ENCODE measurements at regions not wholly inside any gene's neighbourhood (a gene's known extent, or its start where the extent isn't known, plus 50 kb on each side); places are given as distances from the start of the nearest gene placed in this dataset.
"Not testable (repeated sequence)": the region's sequence is repeated elsewhere in the genome, so short reads cannot be mapped to it uniquely, and the experiment has no call there.

DNA sequence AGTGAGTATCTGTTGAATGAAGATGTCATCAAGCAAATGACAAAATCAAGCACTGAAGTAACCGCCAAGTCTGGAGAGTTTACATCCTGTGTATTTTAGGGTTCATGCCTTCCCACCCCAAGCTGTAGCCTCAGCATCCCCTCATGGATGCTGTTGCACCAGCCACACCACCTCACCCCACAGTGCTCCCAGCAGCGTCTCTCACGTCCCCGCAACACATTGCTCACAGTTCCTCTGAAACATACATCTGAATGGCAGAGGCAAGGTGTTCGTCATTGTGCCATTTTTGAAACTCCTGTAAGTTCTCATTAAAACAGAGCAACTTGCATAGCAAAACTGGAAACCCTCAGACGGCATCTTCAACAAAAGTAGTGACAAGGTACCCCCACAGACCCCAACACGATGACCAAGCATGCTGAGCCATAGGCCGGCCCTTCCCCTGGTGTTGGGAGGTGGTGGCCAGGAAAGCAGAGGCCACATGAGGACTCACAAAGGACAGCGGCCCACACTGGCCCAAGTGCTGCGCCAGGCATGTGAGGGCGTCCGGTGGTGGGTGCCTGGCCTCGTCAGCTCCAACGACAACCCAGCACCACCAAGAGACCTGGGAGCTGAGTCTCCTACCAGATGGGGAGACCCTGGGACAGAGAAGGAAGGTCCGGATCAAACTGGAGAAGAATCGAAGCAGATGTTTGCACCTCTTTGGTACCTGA is 456.5 kb downstream of the EIPR1 start:
- no peak for DNase-seq

GRCh38 chr2:2919574-2920365 is 457.8 kb downstream of the EIPR1 start:
- peak in 1 of 3 experiments; percentile 29 for DNase-seq

DNA sequence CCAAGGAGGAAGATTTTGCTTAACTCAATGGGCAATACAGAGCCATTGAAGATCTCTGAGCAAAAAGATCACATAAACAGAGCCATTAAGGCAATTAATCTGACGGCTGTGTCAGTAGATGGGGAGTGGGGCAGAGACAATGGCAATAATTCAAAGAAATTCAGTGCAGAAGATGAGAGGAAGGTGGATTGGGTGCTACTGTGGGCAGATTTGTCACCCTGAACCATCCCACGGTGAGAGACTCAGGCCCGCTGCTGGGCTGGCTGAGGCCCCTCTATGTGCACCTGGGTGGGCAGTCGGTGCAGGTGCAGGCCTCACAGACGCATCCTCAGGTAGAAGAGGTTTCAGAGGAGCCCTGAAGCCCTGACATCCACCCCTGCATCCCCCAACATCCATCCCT is 458.6 kb downstream of the EIPR1 start:
- DNase-seq: no peak

GRCh38 chr2:2916621-2917020 is 461.0 kb downstream of the EIPR1 start:
- DNase-seq: no peak

GRCh38 chr2:2914252-2914651 is 463.4 kb downstream of the EIPR1 start:
- no peak for DNase-seq

GRCh38 chr2:2913601-2914120 is 464.0 kb downstream of the EIPR1 start:
- DNase-seq: no peak

DNA sequence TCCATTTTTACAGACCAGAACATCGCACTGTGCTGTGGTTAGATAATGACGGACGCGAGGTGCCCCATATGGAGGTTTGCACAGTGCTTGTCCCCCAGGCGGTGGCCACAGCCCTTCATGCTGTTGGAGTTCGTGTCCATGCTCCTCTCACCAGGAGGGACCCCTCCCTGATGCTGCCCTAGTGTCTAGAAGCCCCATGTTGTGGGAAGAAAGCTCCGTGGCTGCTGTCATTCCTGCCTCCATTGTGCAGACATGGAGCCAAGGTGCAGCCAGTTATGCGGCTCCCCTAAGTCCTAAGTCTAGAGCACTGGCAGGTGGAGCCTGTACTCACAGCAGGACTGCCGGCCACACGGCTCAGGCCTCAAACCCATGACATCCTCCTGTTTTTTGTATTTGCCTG is 464.9 kb downstream of the EIPR1 start:
- DNase-seq: no peak

DNA sequence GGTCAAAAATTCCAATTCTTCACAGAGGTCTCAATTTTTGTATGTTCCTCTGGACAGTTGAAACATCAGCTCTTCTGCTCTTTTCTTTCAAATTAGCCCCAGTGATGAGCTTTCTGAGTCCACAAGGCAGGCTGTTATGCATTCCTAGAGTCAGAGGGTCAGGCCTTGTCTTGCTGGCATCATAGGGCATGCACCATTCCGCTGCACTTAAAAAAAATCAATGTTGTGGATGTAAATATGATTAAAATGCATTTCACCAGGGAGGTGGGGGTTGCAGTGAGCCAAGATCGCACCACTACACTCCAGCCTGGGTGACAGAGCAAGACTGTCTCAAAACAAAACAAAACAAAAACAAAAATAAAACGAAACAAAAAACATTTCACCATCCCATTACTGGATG is 465.3 kb downstream of the EIPR1 start:
- DNase-seq: no peak

DNA sequence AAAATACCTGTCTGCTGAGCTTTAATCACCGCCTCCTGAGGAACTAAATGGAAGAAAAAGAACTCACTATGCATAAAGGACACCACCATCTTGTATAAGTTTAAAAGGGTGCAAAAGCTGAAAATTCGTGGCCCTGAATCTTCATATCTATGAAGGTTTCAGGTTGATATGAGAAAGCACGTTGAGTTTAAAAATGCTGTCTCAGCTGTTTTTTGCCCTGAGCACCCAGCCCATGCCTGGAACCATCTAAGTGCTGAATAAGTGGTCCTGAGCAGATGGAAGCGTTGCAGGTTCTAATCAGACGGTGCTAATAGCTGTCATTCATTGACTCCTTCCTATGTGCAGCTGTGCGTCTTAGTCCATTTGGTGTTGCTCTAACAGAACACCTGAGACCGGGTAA is 467.4 kb downstream of the EIPR1 start:
- DNase-seq: no peak

DNA sequence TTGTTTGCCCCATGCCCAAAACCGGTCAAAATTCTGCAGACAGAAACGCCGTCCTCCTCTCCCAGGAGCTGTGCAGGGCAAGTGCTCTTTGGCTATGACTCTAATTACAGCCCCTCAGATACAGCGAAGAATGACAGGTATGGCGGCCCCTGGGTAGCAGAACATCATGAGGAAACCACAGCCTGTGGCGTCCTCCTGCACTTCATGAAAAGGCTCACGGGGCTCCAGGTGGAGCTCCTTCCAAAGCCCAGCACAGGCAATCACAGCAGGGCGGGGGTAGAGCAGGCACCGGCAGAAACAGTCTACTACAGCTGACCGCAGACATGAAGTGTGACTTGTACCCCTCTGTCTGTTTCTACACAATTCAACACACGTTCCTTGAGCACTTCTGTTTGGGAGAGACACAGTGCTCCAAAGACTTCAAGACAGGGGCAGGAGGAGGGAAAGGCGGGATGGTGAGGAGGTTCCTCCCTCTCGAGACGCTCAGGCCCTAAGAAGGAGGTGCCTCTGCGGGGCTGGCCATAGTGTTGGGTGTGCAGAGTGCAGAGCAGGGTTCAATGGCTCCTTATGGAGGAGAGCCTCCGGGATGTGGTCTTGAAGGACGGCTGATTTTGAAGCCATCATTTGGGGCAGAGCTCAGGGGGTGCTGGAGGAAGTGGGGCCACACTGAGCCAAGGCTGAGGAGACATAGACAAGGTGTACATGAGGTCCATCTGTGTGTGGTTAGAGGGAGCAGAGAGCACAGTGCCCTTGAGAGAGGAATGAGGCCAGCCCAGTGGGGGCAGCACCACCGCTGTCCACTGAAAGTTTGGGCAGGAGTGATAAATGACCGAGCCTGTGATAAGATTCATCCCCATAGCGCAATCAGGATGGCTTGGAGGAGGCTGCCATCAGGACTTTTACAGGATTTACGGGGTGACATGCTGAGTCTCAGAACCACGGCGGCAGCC is 468.3 kb downstream of the EIPR1 start:
- no peak for DNase-seq

DNA sequence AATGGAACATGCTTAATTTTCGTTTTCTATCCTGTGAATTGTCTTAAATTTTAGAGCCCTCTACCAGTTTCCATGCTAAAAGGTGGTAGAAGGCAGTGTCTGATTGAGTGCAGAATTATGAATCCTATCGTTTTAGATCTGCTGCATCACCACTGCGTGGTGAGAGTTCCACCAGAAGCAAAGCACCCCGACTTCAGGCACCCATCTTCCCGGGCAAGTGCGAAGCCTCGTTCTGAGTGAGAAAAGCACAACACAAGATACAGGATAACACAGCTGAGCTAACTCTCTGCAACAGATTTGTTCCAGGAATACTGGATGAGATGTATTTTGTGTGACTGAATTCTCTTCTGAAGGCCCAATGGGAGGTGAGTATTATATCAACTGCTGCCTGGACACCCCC is 471.5 kb downstream of the EIPR1 start:
- DNase-seq: no peak

- no peak for DNase-seq
Observed at GRCh38 chr2:2904721-2905350, 472.8 kb downstream of the EIPR1 start.

- no peak for DNase-seq
Observed at GRCh38 chr2:2902547-2903281, 474.9 kb downstream of the EIPR1 start.

- peak in 2 of 3 experiments; percentile 54 to 72 for DNase-seq
Observed at GRCh38 chr2:2901384-2902345, 476.0 kb downstream of the EIPR1 start.

GRCh38 chr2:2899826-2900225 is 477.8 kb downstream of the EIPR1 start:
- DNase-seq: peak in 2 of 3 experiments; percentile 16 to 54

DNA sequence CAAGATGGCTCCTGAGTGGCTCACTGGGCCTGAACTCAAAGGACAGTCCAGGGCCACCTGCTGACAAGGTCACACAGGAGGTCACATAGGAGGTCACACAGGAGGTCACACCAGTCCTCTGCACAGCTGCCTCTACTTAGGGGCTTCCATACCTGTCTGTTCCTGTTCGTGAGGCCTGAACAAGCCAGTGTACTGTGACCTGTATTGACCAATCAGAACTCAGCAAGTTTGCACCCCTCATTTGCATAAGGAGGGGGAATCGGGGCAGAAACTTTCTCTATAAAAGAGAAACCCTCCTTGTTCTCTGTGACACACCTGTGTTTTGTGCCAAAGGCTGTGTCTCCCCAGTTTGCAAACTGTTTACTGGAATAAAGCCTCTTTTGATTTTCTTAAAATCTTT is 478.9 kb downstream of the EIPR1 start:
- DNase-seq: no peak

DNA sequence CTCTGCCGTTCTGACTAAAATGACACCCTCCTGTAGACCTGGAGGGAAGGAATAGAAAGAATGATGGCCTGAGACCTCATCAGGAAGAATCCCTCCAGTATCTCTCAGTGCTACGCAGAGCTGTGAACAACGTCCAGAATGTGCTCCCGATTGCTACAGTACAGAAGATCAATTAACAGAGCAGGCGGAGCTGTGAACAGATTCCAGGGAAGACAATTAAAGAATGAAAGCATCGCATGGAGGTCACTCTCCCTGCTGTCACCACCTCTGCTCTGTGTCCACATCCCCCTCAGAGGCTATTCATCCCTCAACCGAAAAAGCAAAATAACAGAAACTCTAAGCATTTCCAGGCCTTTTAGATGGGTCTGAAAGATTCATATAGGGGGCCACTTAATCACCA is 481.0 kb downstream of the EIPR1 start:
- no peak for DNase-seq

- no peak for DNase-seq
Observed at GRCh38 chr2:2896011-2896410, 481.6 kb downstream of the EIPR1 start.

DNA sequence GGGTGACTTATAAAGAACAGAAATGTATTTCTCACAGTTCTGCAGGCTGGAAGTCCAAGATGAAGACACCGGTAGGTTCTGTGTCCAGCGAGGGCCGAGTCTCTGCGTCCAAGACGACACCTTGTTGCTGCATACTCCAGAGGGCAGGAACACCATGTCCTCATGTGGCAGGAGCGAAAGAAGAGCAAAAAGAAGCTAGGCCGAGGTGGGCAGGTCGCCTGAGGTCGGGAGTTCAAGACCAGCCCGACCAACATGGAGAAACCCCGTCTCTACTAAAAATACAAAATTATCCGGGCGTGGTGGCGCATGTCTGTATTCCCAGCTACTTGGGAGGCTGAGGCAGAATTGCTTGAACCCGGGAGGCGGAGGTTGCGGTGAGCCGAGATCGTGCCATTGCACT is 483.6 kb downstream of the EIPR1 start:
- DNase-seq: not testable (repeated sequence)

DNA sequence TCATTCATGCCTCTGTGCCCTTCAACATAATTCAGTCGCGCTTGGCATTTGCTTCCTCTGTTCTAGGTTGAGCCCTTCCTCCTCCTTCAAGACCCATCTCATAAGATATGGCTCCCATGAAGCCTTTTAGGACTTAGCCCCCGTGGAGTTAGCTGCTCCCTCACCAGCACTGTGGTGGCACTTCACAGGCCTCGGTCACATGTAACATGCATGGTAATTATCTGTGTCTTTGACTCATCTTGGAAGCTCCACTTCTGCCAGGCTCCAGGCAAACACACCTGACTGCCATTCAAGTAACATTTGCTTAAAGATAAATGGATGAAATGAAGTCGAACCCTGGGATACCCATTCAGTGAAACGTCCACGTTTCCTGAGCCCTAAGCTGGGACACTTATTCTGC is 484.7 kb downstream of the EIPR1 start:
- DNase-seq: no peak

DNA sequence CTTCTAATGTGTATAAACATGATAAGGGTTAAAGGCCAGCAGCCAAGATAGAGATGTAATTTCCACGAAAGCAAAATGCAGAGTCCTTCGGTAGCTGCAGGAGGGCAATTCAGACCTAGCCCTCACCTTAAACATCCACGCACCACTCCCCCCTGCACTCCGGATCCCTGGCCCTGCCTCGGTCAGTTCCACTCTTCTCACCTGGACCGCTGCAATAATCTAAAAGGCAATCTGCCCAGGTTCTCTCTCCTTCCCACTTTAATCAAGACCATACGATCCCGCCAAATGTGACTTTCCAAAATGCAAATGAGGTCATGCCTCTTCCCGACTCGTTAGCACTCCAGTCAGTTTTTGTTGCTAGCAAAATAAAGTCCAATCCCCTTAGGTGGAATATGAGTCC is 485.2 kb downstream of the EIPR1 start:
- no peak for DNase-seq

Data from NCI-H1417 (cell line).